Upper lobe of left lung (tissue), 6 donors: ENCODE measurements at regions not wholly inside any gene's neighbourhood (a gene's known extent, or its start where the extent isn't known, plus 50 kb on each side); places are given as distances from the start of the nearest gene placed in this dataset.

Experiments
- ATAC-seq, 2 donors: fragments of 200-7000 bp; cut with Tn5 transposase; one replicate each; pipeline ENCODE4 v1.9.1; 2022; ENCODE audit warnings: mild to moderate bottlenecking in 2 of 2, moderate library complexity in 2 of 2; ENCODE audit not compliant: low FRiP score in 2 of 2
- DNase-seq, 2 donors: peaks; one replicate each; pipeline ENCODE4 v3.0.0-alpha.2; 2019 to 2020
- H3K27ac ChIP-seq, 4 donors: fragments of 200-600 bp; sonication (generic); one replicate each; pipeline ENCODE4 v1.5.1; 2016 to 2019
- H3K27me3 ChIP-seq, 4 donors: fragments of 200-600 bp; sonication (generic); one replicate each; pipeline ENCODE4 v1.5.1; 2017 to 2019
- H3K36me3 ChIP-seq, 4 donors: fragments of 200-600 bp; sonication (generic); one replicate each; pipeline ENCODE4 v1.5.1; 2016 to 2019
- H3K4me1 ChIP-seq, 4 donors: fragments of 200-600 bp; sonication (generic); one replicate each; pipeline ENCODE4 v1.5.1; 2018 to 2019
- H3K4me3 ChIP-seq, 4 donors: fragments of 200-600 bp; sonication (generic); one replicate each; pipeline ENCODE4 v1.5.1; 2017 to 2019; ENCODE audit warnings: mild to moderate bottlenecking in 2 of 4, moderate library complexity in 1 of 4
- H3K9me3 ChIP-seq, 4 donors: fragments of 200-600 bp; sonication (generic); one replicate each; pipeline ENCODE4 v1.5.1; 2018 to 2019
- EP300 ChIP-seq, 4 donors: sonication (generic); formaldehyde crosslinking; IDR thresholded peaks; one replicate each; pipeline ENCODE4 v1.5.1; 2017; ENCODE audit warnings: antibody characterized with exemption in 4 of 4, control low read depth in 2 of 4
- POLR2A ChIP-seq, 4 donors: fragments of 450-650 bp; IDR thresholded peaks; one replicate each; pipeline ENCODE4 v1.5.1; 2016 to 2017; ENCODE audit warnings: antibody characterized with exemption in 4 of 4, mild to moderate bottlenecking in 2 of 4
- POLR2AphosphoS5 ChIP-seq, 2 donors: sonication (generic); formaldehyde crosslinking; IDR thresholded peaks; one replicate each; pipeline ENCODE4 v1.5.1; 2017; ENCODE audit warnings: antibody characterized with exemption in 2 of 2
- WGBS, 2 donors: methylation state at CpG; one replicate each; pipeline ENCODE4 v1.1.5; 2017 to 2018; 5-methylcytosine and 5-hydroxymethylcytosine counted together
- TF ChIP-seq, protein P1 (sequence below), 6 experiments: fragments of 450-650 bp in 4 of 6; fragments of 200-600 bp in 2 of 6; sonication (generic) in 2 of 6; IDR thresholded peaks; one replicate each; pipeline ENCODE4 v1.5.1; 2016 to 2019; ENCODE audit warnings: antibody characterized with exemption in 6 of 6
- donor health status: DM: no; HTN: no; CAD: no; lungs with moderate emphysema.
- donor health status: DM: no; HTN: yes; CAD: no; lungs with severe emphysema.

DNA sequence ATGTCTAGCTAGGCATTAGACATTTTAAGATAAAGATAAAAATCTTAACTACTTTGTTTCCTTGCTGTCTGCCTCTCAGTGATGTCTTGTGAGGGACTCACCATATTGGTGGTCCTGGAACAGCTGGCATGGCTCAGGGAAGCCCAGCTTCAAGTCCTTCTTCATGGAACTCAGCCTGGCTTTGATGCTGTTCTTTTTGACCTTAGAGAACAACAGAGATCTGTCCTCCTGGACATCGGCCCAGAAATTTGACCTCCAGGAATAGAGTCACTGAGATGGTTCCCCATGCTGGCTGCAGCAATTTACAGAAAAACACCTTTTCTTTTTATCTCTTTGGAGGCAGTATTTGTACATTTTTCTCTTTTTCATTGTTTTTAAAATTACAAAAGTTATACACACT is 235.5 kb upstream of the WWC1 start:
- TF ChIP-seq POLR2AphosphoS5 (IDR thresholded peaks at IDR 0.05) = no peak
- TF ChIP-seq EP300 (IDR thresholded peaks at IDR 0.05) = no peak
- no peak for TF ChIP-seq POLR2A (IDR thresholded peaks at IDR 0.05)
- TF ChIP-seq, protein P1, sequence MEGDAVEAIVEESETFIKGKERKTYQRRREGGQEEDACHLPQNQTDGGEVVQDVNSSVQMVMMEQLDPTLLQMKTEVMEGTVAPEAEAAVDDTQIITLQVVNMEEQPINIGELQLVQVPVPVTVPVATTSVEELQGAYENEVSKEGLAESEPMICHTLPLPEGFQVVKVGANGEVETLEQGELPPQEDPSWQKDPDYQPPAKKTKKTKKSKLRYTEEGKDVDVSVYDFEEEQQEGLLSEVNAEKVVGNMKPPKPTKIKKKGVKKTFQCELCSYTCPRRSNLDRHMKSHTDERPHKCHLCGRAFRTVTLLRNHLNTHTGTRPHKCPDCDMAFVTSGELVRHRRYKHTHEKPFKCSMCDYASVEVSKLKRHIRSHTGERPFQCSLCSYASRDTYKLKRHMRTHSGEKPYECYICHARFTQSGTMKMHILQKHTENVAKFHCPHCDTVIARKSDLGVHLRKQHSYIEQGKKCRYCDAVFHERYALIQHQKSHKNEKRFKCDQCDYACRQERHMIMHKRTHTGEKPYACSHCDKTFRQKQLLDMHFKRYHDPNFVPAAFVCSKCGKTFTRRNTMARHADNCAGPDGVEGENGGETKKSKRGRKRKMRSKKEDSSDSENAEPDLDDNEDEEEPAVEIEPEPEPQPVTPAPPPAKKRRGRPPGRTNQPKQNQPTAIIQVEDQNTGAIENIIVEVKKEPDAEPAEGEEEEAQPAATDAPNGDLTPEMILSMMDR (IDR thresholded peaks at IDR 0.05) = no peak
- WGBS, 2 donors = 54 to 73% methylated on average over 1 of the region's 1 CpG

DNA sequence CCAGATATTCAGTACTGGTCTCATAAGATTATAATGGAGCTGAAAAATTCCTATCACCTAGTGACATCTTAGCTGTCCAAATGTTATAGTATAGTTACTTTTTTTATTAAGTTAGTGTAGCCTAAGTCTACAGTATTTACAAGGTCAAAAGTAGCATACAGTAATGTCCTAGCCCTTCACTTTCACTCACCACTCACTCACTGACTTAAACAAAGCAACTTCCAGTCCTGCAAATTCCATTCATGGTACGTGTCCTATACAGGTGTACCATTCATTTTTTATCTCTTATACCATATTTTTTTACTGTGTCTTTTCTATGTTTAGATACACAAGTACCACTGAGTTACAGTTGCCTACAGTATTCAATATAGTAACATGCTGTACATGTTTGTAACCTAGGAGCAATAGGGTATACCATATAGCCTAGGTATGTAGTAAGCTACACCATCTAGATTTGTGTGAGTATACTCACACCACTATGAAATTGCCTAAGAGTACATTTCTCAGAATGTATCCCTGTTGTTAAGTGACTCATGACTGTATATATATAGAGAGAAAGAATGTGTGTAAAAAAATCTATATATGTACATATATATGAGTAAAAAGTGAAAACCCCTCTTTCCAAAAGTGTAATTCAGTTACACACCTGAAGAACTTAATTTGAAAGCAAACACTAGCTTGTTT is 234.8 kb upstream of the WWC1 start:
- Histone ChIP-seq H3K36me3 (no peaks in the 10 kb centered on the region), H3K9me3 (no peaks in the 10 kb centered on the region), H3K27me3 (no peaks in the 10 kb centered on the region), H3K4me3 (no peak overlapping the region), H3K27ac (no peak overlapping the region), H3K4me1 (peaks cover 0 to 6% (median 0%) of the 10 kb centered on the region in 4 donors)
- ATAC-seq = no peak
- WGBS, 2 donors = 95 to 97% methylated on average over 1 of the region's 1 CpG
- TF ChIP-seq, protein P1 (IDR thresholded peaks at IDR 0.05) = no peak
- TF ChIP-seq EP300 (IDR thresholded peaks at IDR 0.05) (no peak), POLR2A (IDR thresholded peaks at IDR 0.05) (no peak), POLR2AphosphoS5 (IDR thresholded peaks at IDR 0.05) (no peak)
- DNase-seq = no peak

More for the DNA sequence above, 235.5 kb upstream of the WWC1 start:
- Histone ChIP-seq H3K4me3 (no peak overlapping the region), H3K36me3 (no peaks in the 10 kb centered on the region), H3K9me3 (no peaks in the 10 kb centered on the region), H3K27ac (no peak overlapping the region), H3K27me3 (no peaks in the 10 kb centered on the region), H3K4me1 (peaks cover 0 to 6% (median 0%) of the 10 kb centered on the region in 4 donors)
- DNase-seq = no peak
- no peak for ATAC-seq

DNA sequence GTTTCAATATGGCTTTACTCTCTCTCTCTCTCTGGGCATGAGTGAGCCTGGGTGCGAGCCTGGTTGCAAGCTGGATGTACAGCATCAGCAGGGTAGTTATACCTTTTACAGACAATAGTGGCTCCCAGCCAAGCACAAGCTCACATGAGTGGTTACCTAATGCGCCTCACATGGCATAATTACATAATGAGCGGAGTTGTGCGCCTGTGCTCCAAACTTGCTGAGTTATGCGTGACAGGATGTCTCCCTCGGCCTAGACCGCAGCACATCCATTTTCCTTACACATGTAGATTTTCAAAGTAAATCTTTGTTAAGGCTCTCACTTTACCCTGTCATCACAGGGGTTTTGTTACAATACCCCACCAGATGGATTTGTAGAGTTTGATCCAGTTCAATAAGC is 233.5 kb upstream of the WWC1 start:
- H3K4me3 ChIP-seq = no peak overlapping the region
- ATAC-seq (no peak), DNase-seq (no peak)
- TF ChIP-seq, protein P1 (IDR thresholded peaks at IDR 0.05) = no peak
- TF ChIP-seq EP300 (IDR thresholded peaks at IDR 0.05) (no peak), POLR2A (IDR thresholded peaks at IDR 0.05) (no peak), POLR2AphosphoS5 (IDR thresholded peaks at IDR 0.05) (no peak)
- no peaks in the 10 kb centered on the region for H3K9me3 ChIP-seq
- H3K36me3 ChIP-seq = no peaks in the 10 kb centered on the region
- no peak overlapping the region for H3K27ac ChIP-seq
- no peaks in the 10 kb centered on the region for H3K27me3 ChIP-seq
- peaks cover 0 to 5% (median 0%) of the 10 kb centered on the region in 4 donors for H3K4me1 ChIP-seq
- WGBS, 2 donors = 77 to 91% methylated on average over 5 to 7 of the region's 7 CpGs

DNA sequence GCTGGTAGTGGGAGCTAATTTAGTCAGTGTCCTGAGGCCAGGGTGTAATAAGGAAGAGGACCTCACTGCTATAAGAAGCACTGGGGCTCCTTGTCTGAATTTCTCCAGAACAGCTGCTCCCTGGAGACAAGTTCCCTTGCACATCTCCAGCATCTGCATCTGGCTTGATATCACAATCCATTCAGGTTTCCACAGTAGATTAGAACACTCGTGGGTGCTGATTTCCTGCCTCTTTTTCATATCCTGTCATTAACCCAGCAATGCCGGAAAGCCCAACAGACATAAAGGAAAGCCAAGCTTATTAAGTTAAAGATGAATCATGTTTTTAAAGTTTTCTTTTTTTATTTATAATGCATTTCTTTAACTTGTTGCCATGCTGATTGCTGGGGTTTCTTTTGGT is 232.3 kb upstream of the WWC1 start:
- ATAC-seq (no peak), DNase-seq (no peak)
- H3K36me3 ChIP-seq = no peaks in the 10 kb centered on the region
- TF ChIP-seq, protein P1 (IDR thresholded peaks at IDR 0.05) = no peak
- TF ChIP-seq EP300 (IDR thresholded peaks at IDR 0.05) (no peak), POLR2AphosphoS5 (IDR thresholded peaks at IDR 0.05) (no peak), POLR2A (IDR thresholded peaks at IDR 0.05) (no peak)
- peaks cover 0 to 4% (median 0%) of the 10 kb centered on the region in 4 donors for H3K4me1 ChIP-seq
- H3K4me3 ChIP-seq = no peak overlapping the region
- H3K27me3 ChIP-seq = no peaks in the 10 kb centered on the region
- 23 to 25% methylated on average over 2 of the region's 2 CpGs for whole genome bisulfite sequencing, 2 donors
- no peak overlapping the region for H3K27ac ChIP-seq
- no peaks in the 10 kb centered on the region for H3K9me3 ChIP-seq

DNA sequence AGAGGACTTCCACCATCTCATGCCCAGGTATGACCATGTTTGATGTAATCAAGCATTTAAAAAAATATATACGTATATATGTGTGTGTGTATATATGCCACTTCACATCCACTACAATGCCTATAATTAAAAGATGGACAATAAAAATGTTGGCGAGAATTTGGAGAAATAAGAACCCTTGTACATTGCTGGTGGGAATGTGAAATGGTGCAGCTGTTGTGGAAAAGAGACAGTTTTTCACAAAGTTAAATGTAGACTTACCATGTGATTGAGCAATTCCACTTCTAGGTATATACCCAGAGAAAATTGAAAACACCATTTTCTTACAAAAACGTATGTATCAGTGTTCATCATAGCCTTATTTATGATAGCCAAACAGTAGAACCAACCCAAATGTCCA is 229.2 kb upstream of the WWC1 start:
- no peak for DNase-seq
- H3K4me1 ChIP-seq = no peaks in the 10 kb centered on the region
- TF ChIP-seq EP300 (IDR thresholded peaks at IDR 0.05) (no peak), POLR2A (IDR thresholded peaks at IDR 0.05) (no peak)
- H3K27ac ChIP-seq = no peak overlapping the region
- H3K4me3 ChIP-seq = no peak overlapping the region
- no peak for ATAC-seq
- WGBS, 2 donors = 71 to 77% methylated on average over 3 of the region's 3 CpGs
- H3K27me3 ChIP-seq = no peaks in the 10 kb centered on the region
- no peaks in the 10 kb centered on the region for H3K9me3 ChIP-seq
- H3K36me3 ChIP-seq = no peaks in the 10 kb centered on the region
